GM12892 (cell line): ENCODE measurements at regions not wholly inside any gene's neighbourhood (a gene's known extent, or its start where the extent isn't known, plus 50 kb on each side); places are given as distances from the start of the nearest gene placed in this dataset.

ENCODE experiments used
- POLR2A ChIP-seq: IDR thresholded peaks from 2 replicates; pipeline ENCODE4 v1.6.1; 2011; ENCODE audit warnings: low read depth, low read length, control low read depth
- POLR2AphosphoS5 ChIP-seq: IDR thresholded peaks from 2 replicates; pipeline ENCODE4 v1.6.1; 2011; ENCODE audit warnings: low read depth, low read length, control low read depth

DNA sequence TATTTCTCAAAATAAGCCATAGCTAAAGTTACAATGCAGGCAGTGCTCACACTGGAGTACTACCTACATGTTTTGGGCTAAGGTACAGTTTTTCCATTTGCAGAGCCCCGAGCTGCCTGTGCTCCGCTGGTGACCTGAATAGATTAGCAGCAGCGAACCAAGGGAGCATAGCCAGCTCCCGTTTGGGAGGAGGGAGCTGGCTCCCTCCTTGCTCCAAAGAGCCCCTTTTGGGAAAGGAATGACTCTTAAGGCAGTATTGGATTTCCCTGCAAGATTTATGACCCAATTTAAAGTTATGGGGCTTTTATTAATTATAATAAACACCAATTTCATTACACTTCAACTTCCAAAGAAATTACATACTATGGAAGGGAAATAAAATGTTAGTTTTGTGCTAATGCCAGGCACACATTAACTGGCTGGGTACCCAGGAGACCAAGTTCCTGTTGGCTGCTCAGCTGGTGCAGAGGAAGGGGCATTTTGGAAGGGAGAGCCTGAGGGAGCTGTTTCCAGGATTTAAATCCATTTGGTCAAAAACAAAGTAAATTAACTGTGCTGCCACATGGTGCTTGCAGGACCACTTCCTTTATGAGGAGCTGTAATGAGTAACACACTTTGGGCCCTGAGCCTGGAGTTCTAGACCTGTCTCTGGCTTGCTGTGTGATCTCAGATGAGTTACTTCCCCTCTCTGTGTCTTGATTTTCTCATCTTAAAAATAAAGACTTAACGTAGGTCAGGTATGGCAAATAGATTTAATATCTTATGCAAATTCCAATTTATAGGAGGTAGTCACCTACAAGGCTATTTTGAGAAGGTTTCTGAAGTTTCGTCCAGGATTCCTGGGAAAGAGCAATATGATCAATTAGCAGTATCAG lies 362.1 kb upstream of the CCL2 start:
- TF ChIP-seq POLR2A (no peak), POLR2AphosphoS5 (no peak)
